ENCODE measurements at regions not wholly inside any gene's neighbourhood (a gene's known extent, or its start where the extent isn't known, plus 50 kb on each side); places are given as distances from the start of the nearest gene placed in this dataset.
"Not testable (repeated sequence)": the region's sequence is repeated elsewhere in the genome, so short reads cannot be mapped to it uniquely, and the experiment has no call there.

DNA sequence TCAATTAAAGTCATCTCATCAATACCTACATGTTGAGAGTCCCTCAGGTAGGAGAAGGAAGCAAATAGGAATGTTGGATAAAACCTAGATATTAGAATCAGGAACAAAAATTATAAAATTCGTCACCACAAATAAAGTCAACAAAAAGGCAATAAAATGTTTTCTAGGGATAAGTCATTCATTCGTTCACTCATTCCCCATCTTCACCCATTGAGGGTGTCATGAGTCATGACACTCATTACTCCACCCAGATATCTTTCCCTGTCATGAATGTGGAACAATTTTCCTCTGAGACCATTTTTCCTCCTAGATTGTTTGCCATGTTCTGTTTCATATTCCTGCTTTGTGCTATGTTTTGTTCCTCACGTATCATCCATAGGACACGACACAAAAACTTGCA, 50.9 kb upstream of the OLIG3 start:
- Histone ChIP-seq H3K9ac (ENCODE audit: low read length in 2 of 2) (no peak overlapping the region), H3K36me3 (ENCODE audit: control insufficient read depth in 2 of 2, insufficient read depth in 2 of 2, low read length in 2 of 2) (no peaks in the 10 kb centered on the region), H3K4me3 (ENCODE audit: low read length in 2 of 2) (no peak overlapping the region), H3K27me3 (ENCODE audit: control insufficient read depth in 1 of 2, insufficient read depth in 2 of 2, low read length in 2 of 2) (no peaks in the 10 kb centered on the region), H3K4me1 (ENCODE audit: control insufficient read depth, insufficient read depth, low read length) (no peaks in the 10 kb centered on the region), H3K9me3 (ENCODE audit: control insufficient read depth in 2 of 2, low read length in 2 of 2) (no peaks in the 10 kb centered on the region), H3K27ac (ENCODE audit: low read length) (no peak overlapping the region)

- H3K27ac ChIP-seq (ENCODE audit: low read length) = no peak overlapping the region
- H3K4me3 ChIP-seq (ENCODE audit: low read length in 2 of 2) = no peak overlapping the region
- no peak overlapping the region for H3K9ac ChIP-seq (ENCODE audit: low read length in 2 of 2)
- no peaks in the 10 kb centered on the region for H3K36me3 ChIP-seq (ENCODE audit: control insufficient read depth in 2 of 2, insufficient read depth in 2 of 2, low read length in 2 of 2)
- no peaks in the 10 kb centered on the region for H3K27me3 ChIP-seq (ENCODE audit: control insufficient read depth in 1 of 2, insufficient read depth in 2 of 2, low read length in 2 of 2)
- no peaks in the 10 kb centered on the region for H3K4me1 ChIP-seq (ENCODE audit: control insufficient read depth, insufficient read depth, low read length)
- no peaks in the 10 kb centered on the region for H3K9me3 ChIP-seq (ENCODE audit: control insufficient read depth in 2 of 2, low read length in 2 of 2)
Measured at GRCh38 chr6:137547186-137547585, 53.0 kb upstream of the OLIG3 start.

- H3K4me1 ChIP-seq (ENCODE audit: control insufficient read depth, insufficient read depth, low read length) = no peaks in the 10 kb centered on the region
- H3K9me3 ChIP-seq (ENCODE audit: control insufficient read depth in 2 of 2, low read length in 2 of 2) = no peaks in the 10 kb centered on the region
- no peak overlapping the region for H3K27ac ChIP-seq (ENCODE audit: low read length)
- no peaks in the 10 kb centered on the region for H3K27me3 ChIP-seq (ENCODE audit: control insufficient read depth in 1 of 2, insufficient read depth in 2 of 2, low read length in 2 of 2)
- H3K4me3 ChIP-seq (ENCODE audit: low read length in 2 of 2) = no peak overlapping the region
- no peak overlapping the region for H3K9ac ChIP-seq (ENCODE audit: low read length in 2 of 2)
- no peaks in the 10 kb centered on the region for H3K36me3 ChIP-seq (ENCODE audit: control insufficient read depth in 2 of 2, insufficient read depth in 2 of 2, low read length in 2 of 2)
Measured at GRCh38 chr6:137547601-137548000, 53.4 kb upstream of the OLIG3 start.

GRCh38 chr6:137549106-137549505, 54.9 kb upstream of the OLIG3 start:
- Histone ChIP-seq H3K4me3 (ENCODE audit: low read length in 2 of 2) (no peak overlapping the region), H3K9ac (ENCODE audit: low read length in 2 of 2) (no peak overlapping the region), H3K27me3 (ENCODE audit: control insufficient read depth in 1 of 2, insufficient read depth in 2 of 2, low read length in 2 of 2) (peaks cover 0 to 3% of the 10 kb centered on the region in 2 donors), H3K27ac (ENCODE audit: low read length) (no peak overlapping the region), H3K36me3 (ENCODE audit: control insufficient read depth in 2 of 2, insufficient read depth in 2 of 2, low read length in 2 of 2) (no peaks in the 10 kb centered on the region), H3K4me1 (ENCODE audit: control insufficient read depth, insufficient read depth, low read length) (no peaks in the 10 kb centered on the region), H3K9me3 (ENCODE audit: control insufficient read depth in 2 of 2, low read length in 2 of 2) (no peaks in the 10 kb centered on the region)

- Histone ChIP-seq H3K27me3 (ENCODE audit: control insufficient read depth in 1 of 2, insufficient read depth in 2 of 2, low read length in 2 of 2) (peaks cover 0 to 3% of the 10 kb centered on the region in 2 donors), H3K27ac (ENCODE audit: low read length) (no peak overlapping the region), H3K9me3 (ENCODE audit: control insufficient read depth in 2 of 2, low read length in 2 of 2) (no peaks in the 10 kb centered on the region), H3K9ac (ENCODE audit: low read length in 2 of 2) (no peak overlapping the region), H3K4me3 (ENCODE audit: low read length in 2 of 2) (no peak overlapping the region), H3K36me3 (ENCODE audit: control insufficient read depth in 2 of 2, insufficient read depth in 2 of 2, low read length in 2 of 2) (no peaks in the 10 kb centered on the region), H3K4me1 (ENCODE audit: control insufficient read depth, insufficient read depth, low read length) (no peaks in the 10 kb centered on the region)
Measured at GRCh38 chr6:137550535-137550934, 56.3 kb upstream of the OLIG3 start.

DNA sequence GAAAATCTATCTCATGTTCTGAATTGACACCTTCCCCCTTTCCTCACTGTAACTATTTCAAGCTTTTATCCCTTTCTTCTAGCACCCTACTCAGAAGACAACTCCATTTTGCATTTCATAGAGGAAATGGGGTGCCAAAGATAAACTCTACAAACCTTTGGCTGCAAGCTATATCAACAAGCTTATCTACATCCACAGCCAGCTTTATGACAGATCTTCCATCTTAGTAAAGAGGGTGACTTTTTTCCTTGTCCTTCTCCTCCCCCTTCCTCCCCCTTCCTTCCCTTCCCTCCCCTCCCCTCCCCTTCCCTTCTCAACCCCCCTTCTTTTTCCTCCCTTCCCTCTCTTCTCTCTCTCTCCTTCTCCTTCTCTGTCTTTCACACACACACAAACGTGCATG, 58.0 kb upstream of the OLIG3 start:
- Histone ChIP-seq H3K27ac (ENCODE audit: low read length) (no peak overlapping the region), H3K27me3 (ENCODE audit: control insufficient read depth in 1 of 2, insufficient read depth in 2 of 2, low read length in 2 of 2) (peaks cover 0 to 3% of the 10 kb centered on the region in 2 donors), H3K4me3 (ENCODE audit: low read length in 2 of 2) (no peak overlapping the region), H3K9ac (ENCODE audit: low read length in 2 of 2) (no peak overlapping the region), H3K9me3 (ENCODE audit: control insufficient read depth in 2 of 2, low read length in 2 of 2) (no peaks in the 10 kb centered on the region), H3K36me3 (ENCODE audit: control insufficient read depth in 2 of 2, insufficient read depth in 2 of 2, low read length in 2 of 2) (no peaks in the 10 kb centered on the region), H3K4me1 (ENCODE audit: control insufficient read depth, insufficient read depth, low read length) (no peaks in the 10 kb centered on the region)

DNA sequence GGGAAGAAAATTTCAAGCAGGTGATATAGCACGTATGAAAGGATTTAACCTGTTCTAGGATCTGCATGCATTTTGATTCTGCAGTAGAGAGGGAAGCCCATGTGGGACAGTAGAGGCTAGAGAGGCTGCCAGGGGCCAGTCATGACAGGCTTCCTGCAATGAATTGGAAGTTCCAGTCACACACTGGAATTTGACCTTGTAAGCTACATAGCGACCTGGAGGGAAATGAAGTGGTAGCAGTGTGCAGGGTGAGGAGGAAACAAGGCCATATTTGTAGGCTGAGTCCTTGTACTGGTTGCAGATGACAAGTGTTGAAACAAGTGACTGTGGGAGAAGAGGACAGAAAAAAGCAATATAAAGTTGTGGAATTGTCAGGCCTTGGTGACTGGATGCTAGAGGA, 58.6 kb upstream of the OLIG3 start:
- H3K27me3 ChIP-seq (ENCODE audit: control insufficient read depth in 1 of 2, insufficient read depth in 2 of 2, low read length in 2 of 2) = peaks cover 0 to 3% of the 10 kb centered on the region in 2 donors
- H3K4me1 ChIP-seq (ENCODE audit: control insufficient read depth, insufficient read depth, low read length) = no peaks in the 10 kb centered on the region
- no peak overlapping the region for H3K9ac ChIP-seq (ENCODE audit: low read length in 2 of 2)
- no peaks in the 10 kb centered on the region for H3K9me3 ChIP-seq (ENCODE audit: control insufficient read depth in 2 of 2, low read length in 2 of 2)
- H3K27ac ChIP-seq (ENCODE audit: low read length) = no peak overlapping the region
- H3K36me3 ChIP-seq (ENCODE audit: control insufficient read depth in 2 of 2, insufficient read depth in 2 of 2, low read length in 2 of 2) = no peaks in the 10 kb centered on the region
- H3K4me3 ChIP-seq (ENCODE audit: low read length in 2 of 2) = no peak overlapping the region

DNA sequence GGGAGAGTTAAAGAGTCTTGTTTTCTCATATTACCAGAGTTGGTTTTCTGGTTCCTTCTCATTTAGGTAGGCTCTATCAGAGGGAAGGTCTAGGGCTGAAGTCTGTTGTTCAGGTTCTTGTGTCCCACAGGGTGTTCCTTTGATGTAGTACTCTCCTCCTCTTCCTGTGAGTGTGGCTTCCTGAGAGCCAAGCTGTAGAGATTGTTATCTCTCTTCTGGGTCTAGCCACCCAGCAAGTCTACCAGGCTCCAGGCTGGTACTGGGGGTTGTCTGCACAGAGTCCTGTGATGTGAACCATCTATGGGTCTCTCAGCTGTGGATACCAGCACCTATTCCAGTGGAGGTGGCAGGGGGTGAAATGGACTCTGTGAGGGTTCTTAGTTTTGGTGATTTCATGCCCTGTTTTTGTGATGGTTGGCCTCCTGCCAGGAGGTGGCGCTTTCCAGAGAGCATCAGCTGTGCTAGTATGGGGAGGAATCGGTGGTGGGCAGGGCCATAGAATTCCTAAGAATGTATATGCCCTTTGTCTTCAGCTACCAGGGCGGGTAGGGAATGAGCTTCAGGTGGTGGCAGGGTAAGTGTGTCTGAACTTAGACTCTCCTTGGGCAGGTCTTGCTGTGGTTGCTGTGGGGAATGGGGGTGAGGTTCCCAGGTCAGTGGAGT, 65.5 kb upstream of the OLIG3 start:
- H3K9ac ChIP-seq (ENCODE audit: low read length in 2 of 2); H3K36me3 ChIP-seq (ENCODE audit: control insufficient read depth in 2 of 2, insufficient read depth in 2 of 2, low read length in 2 of 2); H3K4me3 ChIP-seq (ENCODE audit: low read length in 2 of 2); H3K27ac ChIP-seq (ENCODE audit: low read length); H3K27me3 ChIP-seq (ENCODE audit: control insufficient read depth in 1 of 2, insufficient read depth in 2 of 2, low read length in 2 of 2); H3K4me1 ChIP-seq (ENCODE audit: control insufficient read depth, insufficient read depth, low read length); H3K9me3 ChIP-seq (ENCODE audit: control insufficient read depth in 2 of 2, low read length in 2 of 2): not testable (repeated sequence)

- Histone ChIP-seq H3K4me3 (ENCODE audit: low read length in 2 of 2) (no peak overlapping the region), H3K9ac (ENCODE audit: low read length in 2 of 2) (no peak overlapping the region), H3K9me3 (ENCODE audit: control insufficient read depth in 2 of 2, low read length in 2 of 2) (no peaks in the 10 kb centered on the region), H3K27ac (ENCODE audit: low read length) (no peak overlapping the region), H3K4me1 (ENCODE audit: control insufficient read depth, insufficient read depth, low read length) (no peaks in the 10 kb centered on the region), H3K36me3 (ENCODE audit: control insufficient read depth in 2 of 2, insufficient read depth in 2 of 2, low read length in 2 of 2) (no peaks in the 10 kb centered on the region), H3K27me3 (ENCODE audit: control insufficient read depth in 1 of 2, insufficient read depth in 2 of 2, low read length in 2 of 2) (no peaks in the 10 kb centered on the region)
Measured at GRCh38 chr6:137560184-137560563, 66.0 kb upstream of the OLIG3 start.

DNA sequence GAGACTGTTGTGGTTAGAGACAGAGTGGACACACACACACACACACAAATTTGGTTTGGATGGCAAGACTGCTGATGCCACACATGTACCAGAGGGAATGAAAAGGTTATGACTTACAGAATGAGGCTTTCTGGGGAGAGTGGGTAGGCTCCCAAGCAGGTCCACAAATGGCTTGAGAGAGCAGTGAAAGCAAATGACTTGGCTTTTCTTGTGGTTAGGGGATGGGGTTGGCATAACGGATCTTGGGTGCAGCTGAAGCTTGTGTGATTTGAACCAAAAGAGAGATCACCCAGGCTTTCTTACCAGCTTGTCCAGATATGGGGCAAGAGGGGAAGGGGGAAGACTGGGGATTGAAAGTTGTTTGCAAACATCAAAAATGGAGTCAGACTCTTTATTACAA, 73.9 kb upstream of the OLIG3 start:
- Histone ChIP-seq H3K4me3 (ENCODE audit: low read length in 2 of 2) (no peak overlapping the region), H3K27ac (ENCODE audit: low read length) (no peak overlapping the region), H3K36me3 (ENCODE audit: control insufficient read depth in 2 of 2, insufficient read depth in 2 of 2, low read length in 2 of 2) (no peaks in the 10 kb centered on the region), H3K9me3 (ENCODE audit: control insufficient read depth in 2 of 2, low read length in 2 of 2) (no peaks in the 10 kb centered on the region), H3K27me3 (ENCODE audit: control insufficient read depth in 1 of 2, insufficient read depth in 2 of 2, low read length in 2 of 2) (no peaks in the 10 kb centered on the region), H3K9ac (ENCODE audit: low read length in 2 of 2) (no peak overlapping the region), H3K4me1 (ENCODE audit: control insufficient read depth, insufficient read depth, low read length) (no peaks in the 10 kb centered on the region)

DNA sequence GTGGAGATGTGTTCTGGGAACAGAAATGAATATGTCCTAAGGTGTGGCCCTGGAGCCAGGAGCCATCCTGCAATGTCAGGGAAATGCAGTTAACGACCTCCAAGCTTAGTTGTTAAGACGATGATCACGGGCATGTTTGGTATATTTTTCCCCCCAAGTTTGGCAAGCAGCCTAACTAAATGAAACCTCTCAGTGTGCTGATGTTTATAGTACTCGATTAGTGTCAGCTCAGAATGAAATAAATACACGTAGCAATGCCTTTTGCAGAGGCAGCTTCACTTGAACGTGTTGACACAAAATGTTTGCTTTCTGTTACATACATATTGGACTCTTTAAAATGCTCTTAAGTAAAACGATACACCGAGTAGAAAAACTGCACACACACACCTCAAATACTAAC, 76.2 kb upstream of the OLIG3 start:
- Histone ChIP-seq H3K4me1 (ENCODE audit: control insufficient read depth, insufficient read depth, low read length) (no peaks in the 10 kb centered on the region), H3K9ac (ENCODE audit: low read length in 2 of 2) (no peak overlapping the region), H3K27me3 (ENCODE audit: control insufficient read depth in 1 of 2, insufficient read depth in 2 of 2, low read length in 2 of 2) (no peaks in the 10 kb centered on the region), H3K4me3 (ENCODE audit: low read length in 2 of 2) (peak overlapping the region; percentile 23 to 44), H3K9me3 (ENCODE audit: control insufficient read depth in 2 of 2, low read length in 2 of 2) (no peaks in the 10 kb centered on the region), H3K27ac (ENCODE audit: low read length) (no peak overlapping the region), H3K36me3 (ENCODE audit: control insufficient read depth in 2 of 2, insufficient read depth in 2 of 2, low read length in 2 of 2) (no peaks in the 10 kb centered on the region)

Measured in stomach smooth muscle (tissue), 2 donors.